ENCODE measurements at regions not wholly inside any gene's neighbourhood (a gene's known extent, or its start where the extent isn't known, plus 50 kb on each side); places are given as distances from the start of the nearest gene placed in this dataset.

DNA sequence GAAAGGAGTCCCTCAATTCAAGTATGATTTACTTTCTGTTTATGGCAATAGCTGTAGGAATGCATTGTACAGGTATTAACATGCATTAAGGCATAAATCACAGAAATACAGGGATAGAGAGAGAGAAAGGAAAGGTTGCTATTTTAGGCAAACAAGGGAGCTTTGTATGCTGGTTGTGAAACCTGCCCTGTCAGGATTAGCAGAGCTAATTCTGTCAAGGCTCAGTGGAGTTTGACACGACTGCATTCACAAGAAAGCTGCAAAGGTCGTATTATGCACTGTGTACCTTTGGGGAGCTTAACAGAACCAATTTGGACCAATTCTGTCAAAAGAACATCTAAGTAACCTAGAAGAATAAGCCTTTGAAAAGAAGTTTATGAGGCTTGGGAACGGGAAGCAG is 239.3 kb downstream of the GRIA2 start:
- DNase-seq = no peak

DNA sequence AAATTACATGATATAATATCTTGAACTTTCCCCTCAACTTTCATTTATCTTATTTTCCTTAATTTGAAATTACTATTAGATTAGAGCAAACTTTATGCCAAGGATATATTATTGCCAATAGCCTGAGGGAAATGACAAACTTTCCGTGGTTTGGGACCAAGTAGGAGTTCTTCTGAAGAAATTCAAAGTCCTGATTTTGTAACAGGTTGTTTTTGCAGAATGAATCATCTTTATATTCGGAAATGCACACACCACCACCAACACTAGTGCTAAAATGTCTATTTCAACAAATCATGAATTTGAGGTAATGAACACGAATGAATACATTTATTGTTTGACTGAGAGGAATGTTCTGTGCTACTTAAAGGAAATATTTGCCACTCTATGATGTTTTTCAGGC is 226.7 kb downstream of the GRIA2 start:
- DNase-seq = no peak

DNA sequence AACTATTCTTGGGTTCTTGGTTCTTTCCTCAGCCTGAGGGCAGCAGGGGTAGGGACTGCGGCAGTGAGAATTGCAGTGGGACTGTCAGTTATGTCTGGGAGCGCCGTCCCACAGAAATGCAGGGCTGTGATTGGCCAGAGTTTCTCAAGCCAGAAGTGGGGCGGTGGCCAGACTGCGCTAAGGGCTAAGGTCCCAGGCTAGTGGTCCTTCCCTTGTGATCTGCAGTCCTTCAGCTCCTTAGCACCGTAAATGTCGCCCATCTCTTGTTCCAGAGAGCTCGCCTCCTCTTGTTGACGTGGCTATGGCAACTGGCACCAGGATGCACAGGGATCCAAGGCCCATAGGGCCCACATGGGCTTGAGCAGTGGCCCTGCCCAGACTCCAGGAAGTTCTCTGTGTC is 223.5 kb downstream of the GRIA2 start:
- no peak for DNase-seq

DNA sequence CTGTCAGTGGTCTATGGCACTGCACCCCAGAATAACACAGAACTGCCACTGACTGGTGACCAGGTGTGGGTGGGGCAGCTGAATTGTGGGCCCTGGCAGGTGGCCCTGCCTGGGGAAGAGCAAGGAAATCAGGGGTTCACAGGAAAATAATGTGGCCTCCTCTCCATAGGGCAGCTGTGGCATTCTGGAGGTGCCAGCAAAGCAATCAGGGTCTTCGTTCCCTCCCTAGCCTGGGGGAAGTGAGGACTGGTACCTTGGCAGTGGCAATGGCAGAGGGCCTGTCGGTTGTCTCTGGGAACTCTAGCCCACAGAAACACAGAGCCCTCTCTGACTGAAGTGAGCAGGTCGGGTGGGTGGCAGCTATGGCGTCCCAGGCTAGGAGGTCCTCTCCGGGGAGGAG is 223.0 kb downstream of the GRIA2 start:
- DNase-seq = no peak

DNA sequence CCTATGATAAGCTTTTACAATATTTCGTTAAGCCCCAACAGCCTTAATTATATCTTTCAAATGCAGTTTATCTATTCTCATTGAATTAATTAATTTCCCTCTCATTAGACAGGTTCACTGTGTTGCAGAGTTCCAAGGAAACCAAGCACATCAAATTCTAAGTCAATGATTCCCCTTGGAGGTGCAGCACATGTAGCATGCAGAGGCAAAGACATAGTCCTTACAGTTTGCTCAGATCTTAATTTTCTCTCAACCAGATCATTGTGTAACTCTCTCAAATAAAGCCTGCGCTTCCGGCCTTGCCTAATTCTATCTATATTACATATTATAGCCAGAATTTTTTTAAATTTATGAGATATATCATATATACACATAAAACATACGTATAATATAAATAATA is 205.4 kb downstream of the GRIA2 start:
- DNase-seq = no peak

DNA sequence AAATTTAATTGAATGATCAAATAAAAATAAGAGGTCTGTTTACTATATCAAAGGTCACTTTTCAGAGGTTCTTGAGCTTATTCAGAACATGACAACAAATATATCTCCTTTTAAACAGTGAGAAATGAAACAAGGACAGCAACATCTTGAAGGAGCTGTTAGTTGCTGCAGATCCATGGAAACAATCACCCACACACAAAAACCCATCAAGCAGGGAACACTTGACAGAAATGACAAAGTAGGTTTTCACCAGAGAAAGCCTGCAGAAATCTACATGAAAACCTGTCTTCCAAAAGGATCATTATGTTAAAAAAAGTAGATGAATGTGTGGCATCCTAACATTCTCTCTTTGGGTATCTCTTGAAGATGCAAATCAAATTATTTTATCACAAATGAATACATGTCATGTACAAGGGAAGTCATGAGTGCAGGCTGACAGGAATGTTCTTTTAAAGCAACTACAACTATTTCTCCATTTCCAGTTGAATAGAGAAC is 203.0 kb downstream of the GRIA2 start:
- DNase-seq = no peak

DNA sequence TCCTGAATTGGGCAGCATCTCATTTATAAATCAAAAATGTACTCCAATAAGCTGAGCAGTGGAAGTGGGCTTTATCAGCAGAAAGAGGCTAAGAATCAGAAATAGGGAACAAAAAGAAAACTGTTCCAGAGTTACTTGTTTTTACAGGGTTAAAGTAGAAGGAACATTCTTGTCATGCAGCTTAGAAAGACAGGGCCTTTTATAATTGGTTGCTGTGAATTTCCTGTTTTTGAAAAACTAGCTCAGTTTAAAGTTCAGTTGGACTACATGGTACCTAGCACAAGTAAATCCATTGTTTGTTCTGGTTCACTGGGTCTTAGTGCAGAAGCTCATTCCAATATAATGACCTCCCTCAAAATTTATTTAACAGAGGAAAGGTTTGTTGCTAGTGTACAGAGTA is 200.8 kb downstream of the GRIA2 start:
- no peak for DNase-seq

Measured in NCI-H748 treated with DMSO at 0.1 percent for 48 hours (cell line).